A172 (cell line): ENCODE measurements at regions not wholly inside any gene's neighbourhood (a gene's known extent, or its start where the extent isn't known, plus 50 kb on each side); places are given as distances from the start of the nearest gene placed in this dataset.
"Not testable (repeated sequence)": the region's sequence is repeated elsewhere in the genome, so short reads cannot be mapped to it uniquely, and the experiment has no call there.

Experiments used
- DNase-seq: peaks from one replicate; pipeline ENCODE4 v3.0.0-alpha.2; 2015; ENCODE audit warnings: low spot score

- DNase-seq, result no peak
Measured at GRCh38 chr4:18479825-18480224, 458.3 kb upstream of the LCORL start.

GRCh38 chr4:18463987-18464559 is 442.5 kb upstream of the LCORL start:
- no peak for DNase-seq

GRCh38 chr4:18458465-18458864 is 436.9 kb upstream of the LCORL start:
- DNase-seq, result no peak

GRCh38 chr4:18454349-18454748 is 432.8 kb upstream of the LCORL start:
- DNase-seq, result no peak

- no peak for DNase-seq
Measured at GRCh38 chr4:18445110-18445509, 423.6 kb upstream of the LCORL start.

- no peak for DNase-seq
Measured at GRCh38 chr4:18444206-18444605, 422.7 kb upstream of the LCORL start.

GRCh38 chr4:18442957-18443356 is 421.4 kb upstream of the LCORL start:
- no peak for DNase-seq

- no peak for DNase-seq
Measured at GRCh38 chr4:18441676-18442075, 420.1 kb upstream of the LCORL start.

- DNase-seq, result no peak
Measured at GRCh38 chr4:18441203-18441590, 419.6 kb upstream of the LCORL start.

GRCh38 chr4:18440527-18441202 is 419.1 kb upstream of the LCORL start:
- no peak for DNase-seq

GRCh38 chr4:18439311-18439710 is 417.8 kb upstream of the LCORL start:
- no peak for DNase-seq

- DNase-seq, result no peak
Measured at GRCh38 chr4:18435781-18436180, 414.2 kb upstream of the LCORL start.

- DNase-seq, result no peak
Measured at GRCh38 chr4:18422685-18423084, 401.1 kb upstream of the LCORL start.

GRCh38 chr4:18421519-18421918 is 400.0 kb upstream of the LCORL start:
- no peak for DNase-seq

GRCh38 chr4:18419780-18420179 is 398.2 kb upstream of the LCORL start:
- DNase-seq, result no peak

- not testable (repeated sequence) for DNase-seq
Measured at GRCh38 chr4:18418195-18418898, 396.8 kb upstream of the LCORL start.

GRCh38 chr4:18417651-18418050 is 396.1 kb upstream of the LCORL start:
- not testable (repeated sequence) for DNase-seq

GRCh38 chr4:18406264-18406663 is 384.7 kb upstream of the LCORL start:
- DNase-seq, result no peak

GRCh38 chr4:18405054-18405453 is 383.5 kb upstream of the LCORL start:
- no peak for DNase-seq

- no peak for DNase-seq
Measured at GRCh38 chr4:18404642-18405041, 383.1 kb upstream of the LCORL start.

GRCh38 chr4:18403327-18403726 is 381.8 kb upstream of the LCORL start:
- DNase-seq, result no peak

- no peak for DNase-seq
Measured at GRCh38 chr4:18401868-18402267, 380.3 kb upstream of the LCORL start.

GRCh38 chr4:18401425-18401824 is 379.9 kb upstream of the LCORL start:
- DNase-seq, result no peak
